HG02840 (cell line): ENCODE measurements at regions not wholly inside any gene's neighbourhood (a gene's known extent, or its start where the extent isn't known, plus 50 kb on each side); places are given as distances from the start of the nearest gene placed in this dataset.

Source experiments
- ATAC-seq: cut with Tn5 transposase; IDR thresholded peaks from one replicate; pipeline ENCODE4 v1.9.1; 2021; ENCODE audit warnings: mild to moderate bottlenecking, moderate library complexity, moderate number of reproducible peaks; ENCODE audit not compliant: unreplicated experiment, low FRiP score

GRCh38 chr18:67381608-67382150 lies 134.8 kb downstream of the DSEL start:
- no peak for ATAC-seq

DNA sequence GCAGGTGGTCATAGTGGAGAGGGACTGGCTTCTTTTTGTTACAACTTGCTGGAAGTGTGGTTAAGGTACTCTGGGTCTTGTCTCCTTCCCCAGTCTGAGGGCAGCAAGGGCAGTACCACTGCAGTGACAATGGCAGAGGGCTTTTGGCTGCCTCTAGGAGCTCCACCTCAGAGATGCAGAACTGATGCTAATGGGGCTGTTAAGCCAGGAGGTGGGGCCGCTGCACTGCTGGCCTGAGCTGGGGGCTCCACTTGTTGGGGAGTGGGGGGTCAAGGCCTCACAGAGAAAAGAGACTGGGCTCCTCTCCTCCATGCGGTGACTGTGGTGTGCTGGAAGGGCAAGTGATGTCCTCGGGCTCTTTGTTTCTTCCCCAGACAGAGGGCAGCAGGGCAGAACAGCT lies 135.7 kb downstream of the DSEL start:
- ATAC-seq: no peak

- no peak for ATAC-seq
Observed at GRCh38 chr18:67379981-67380380, 136.5 kb downstream of the DSEL start.

GRCh38 chr18:67376372-67376771 lies 140.1 kb downstream of the DSEL start:
- no peak for ATAC-seq

DNA sequence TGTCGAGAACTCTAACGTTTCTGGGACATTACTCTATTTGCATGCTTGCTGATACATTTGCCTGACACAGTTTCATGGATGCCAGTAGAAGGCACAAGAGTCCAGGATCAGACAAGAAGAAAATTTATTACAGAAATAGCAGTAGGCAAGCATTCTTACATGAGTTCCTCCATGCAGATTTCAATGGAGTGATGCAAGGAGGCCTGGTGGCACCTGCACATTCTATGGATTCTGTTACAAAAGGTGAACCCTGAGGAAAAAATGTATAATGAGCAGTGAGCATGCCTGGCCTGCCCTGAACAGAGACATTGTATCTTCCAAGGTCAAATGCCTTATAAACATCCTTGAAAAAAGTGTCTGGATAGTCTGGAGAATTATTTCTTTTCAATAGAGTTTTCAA lies 142.9 kb downstream of the DSEL start:
- ATAC-seq: no peak

- no peak for ATAC-seq
Observed at GRCh38 chr18:67367540-67367939, 149.0 kb downstream of the DSEL start.

DNA sequence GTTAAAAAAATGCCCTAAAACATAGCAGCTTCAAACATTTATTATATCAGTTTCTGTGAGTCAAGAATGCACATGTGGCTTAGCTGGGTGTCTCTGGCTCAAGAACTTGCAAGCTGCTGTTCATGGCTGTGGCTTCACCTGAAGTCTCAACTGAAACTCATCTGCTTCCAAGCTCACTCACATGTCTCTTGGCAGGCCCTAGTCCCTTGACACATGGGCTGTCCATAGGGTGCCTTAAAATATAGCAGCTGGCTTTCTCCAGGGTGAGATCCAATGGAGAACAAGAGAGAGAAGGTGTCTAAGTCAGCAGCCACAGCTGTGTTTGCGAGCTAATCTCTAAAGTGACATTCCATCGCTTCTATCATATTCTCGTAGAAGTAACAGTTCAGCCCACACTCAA lies 152.8 kb downstream of the DSEL start:
- no peak for ATAC-seq

- no peak for ATAC-seq
Observed at GRCh38 chr18:67362906-67363305, 153.6 kb downstream of the DSEL start.

DNA sequence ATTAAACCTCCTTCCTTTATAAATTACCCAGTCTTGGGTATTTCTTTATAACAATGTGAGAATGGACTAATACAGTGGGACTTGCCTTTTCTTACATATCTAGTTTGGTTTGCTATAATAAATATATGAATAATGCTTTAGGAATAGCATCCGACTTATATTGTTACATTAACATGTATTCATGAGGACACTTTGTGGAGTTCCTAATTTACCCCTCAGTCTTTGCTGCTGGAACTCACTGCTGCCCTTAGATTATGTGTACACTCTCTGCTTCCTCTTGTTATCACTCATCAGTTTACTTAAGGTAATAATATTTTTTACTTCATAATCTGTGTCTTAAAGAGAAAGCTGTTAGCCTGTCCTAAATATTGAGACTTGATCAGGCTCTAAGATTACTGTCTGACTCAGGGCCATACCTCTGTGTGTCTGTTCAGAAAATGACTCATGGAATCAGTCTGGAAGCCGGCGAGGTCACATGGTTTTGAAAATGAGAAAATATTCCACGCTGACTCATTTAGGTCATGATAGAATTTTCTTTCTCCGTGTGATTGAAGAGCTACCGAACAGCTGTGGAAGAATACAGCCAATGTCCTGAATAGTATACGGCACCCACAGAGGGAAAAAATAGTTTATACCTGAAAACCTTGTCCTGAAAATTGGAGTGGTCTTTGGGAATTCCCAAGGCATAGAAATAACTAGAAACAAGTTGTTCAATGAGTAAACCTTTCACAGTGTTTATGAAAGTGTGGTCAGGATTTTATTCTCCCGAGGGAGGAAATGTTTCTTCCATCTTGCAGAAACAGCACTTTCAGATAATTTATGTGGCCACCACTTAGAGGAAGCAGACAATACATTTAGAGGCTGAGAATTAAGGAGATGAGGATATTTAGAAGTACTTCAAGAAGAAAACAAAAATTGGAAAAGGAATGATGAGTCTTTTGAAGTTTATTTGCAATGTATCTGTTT lies 156.4 kb downstream of the DSEL start:
- ATAC-seq: peak; percentile 87

GRCh38 chr18:67358947-67359346 lies 157.6 kb downstream of the DSEL start:
- ATAC-seq: no peak

DNA sequence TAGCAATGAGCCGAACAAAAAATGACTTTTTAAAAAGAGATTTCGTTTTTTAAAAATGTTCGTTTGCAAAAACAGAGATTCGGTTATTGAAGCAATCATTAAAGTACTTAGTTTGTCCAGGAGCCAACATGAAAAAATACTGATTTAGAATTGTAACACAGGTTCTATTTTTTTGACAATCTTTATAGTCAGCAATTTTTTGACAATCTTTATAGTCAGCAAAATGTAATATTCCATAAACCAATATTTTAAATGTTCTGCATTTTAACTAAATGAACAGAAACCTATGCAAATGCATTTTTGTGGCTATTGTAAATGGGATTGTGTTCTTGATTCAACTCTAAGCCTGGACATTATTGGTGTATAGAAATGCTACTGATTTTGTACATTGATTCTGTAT lies 161.8 kb downstream of the DSEL start:
- no peak for ATAC-seq

GRCh38 chr18:67354091-67354490 lies 162.4 kb downstream of the DSEL start:
- ATAC-seq: no peak

GRCh38 chr18:67347438-67347837 lies 169.1 kb downstream of the DSEL start:
- no peak for ATAC-seq

GRCh38 chr18:67342159-67342558 lies 174.4 kb downstream of the DSEL start:
- no peak for ATAC-seq

- no peak for ATAC-seq
Observed at GRCh38 chr18:67337696-67338095, 178.8 kb downstream of the DSEL start.

DNA sequence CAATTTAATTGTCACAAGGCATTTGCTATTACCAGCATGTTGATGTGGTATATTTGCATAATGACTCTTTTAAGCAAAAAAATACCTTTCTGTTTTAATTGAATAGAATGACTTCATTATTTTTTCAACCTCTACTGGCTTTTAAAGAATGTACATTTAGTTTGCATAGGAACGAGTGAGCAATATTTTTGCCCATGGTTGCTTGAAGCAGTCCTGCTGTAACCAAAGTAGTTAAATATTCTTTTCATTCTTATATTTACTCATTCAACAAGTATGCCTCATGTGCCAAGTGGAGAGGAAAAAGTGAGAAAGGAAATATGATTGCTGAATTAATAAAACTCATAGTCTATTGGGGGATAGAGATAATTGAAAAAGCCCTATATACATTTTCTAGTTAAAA lies 184.7 kb downstream of the DSEL start:
- ATAC-seq: no peak

DNA sequence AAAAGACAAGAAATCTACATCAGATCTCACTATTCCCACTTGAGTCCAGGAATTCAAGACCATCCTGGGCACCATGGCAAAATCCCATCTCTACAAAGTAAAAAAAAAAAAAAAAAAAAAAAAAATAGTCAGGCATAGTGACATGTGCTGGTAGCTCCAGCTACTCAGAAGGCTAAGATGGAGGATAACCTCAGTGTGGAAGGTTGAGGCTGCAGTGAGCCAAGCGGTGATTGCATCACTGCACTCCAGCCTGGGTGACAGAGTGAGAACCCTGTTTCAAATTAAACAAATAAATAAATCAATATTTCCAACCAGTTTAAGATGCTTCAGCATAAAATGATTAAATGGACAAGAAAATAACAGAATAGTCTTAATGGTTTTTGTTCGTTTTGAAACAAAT lies 197.4 kb downstream of the DSEL start:
- no peak for ATAC-seq

- ATAC-seq: no peak
Observed at GRCh38 chr18:67318651-67319050, 197.9 kb downstream of the DSEL start.

DNA sequence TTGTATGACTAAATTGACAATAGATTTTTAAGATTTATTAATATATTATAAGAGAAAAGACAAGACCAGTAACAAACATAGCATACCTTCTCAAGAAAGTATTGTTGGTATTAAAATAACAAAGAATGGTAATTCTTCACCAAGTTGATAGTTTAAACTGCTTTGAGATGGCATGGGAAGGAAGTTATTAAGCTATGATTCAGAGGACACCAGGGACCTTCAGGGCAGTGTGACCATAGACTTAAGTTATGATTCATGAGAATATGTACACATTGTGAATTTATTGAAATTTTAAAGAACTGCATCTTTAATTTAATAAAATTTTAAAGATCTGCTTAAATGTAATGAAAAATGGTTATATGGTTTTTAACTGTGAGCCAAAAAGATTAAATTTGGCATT lies 205.7 kb downstream of the DSEL start:
- ATAC-seq: no peak

DNA sequence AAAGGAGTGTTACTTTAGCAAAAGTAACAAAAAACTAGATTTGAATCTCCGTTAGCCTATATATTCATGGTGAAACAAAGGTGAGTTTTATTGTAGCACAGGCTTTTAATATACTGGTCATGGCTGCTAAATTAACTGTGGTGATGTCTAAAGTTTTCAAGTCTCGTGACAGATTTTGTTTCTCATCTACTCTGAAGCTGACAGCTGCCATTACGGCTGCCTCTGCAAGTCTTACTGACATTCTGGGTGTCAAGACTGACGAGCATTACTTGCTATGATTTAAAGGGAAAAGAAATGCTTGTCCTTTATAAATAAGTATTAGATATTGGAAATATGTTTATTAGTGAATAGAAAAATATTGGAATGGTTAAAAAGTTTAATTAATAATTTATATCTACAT lies 207.7 kb downstream of the DSEL start:
- ATAC-seq: no peak

GRCh38 chr18:67305466-67305865 lies 211.1 kb downstream of the DSEL start:
- no peak for ATAC-seq

DNA sequence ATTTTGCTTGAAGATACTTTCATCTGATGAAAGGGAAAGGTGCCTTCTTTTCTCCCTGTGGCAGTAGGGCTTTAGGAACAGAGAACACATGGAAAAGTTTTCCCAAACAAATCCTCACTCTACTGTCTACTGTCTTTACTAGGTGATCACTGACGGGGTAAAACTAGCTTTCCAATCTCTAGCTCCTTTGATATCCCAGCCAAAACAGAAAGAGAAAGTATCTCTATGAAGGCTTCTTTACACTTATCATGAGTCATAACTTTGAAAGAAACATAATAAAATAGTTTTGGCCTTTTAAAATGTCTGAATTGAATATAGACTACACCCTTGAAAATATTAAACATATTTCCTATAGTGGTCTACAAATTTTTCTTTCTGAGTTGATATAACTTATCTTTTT lies 214.5 kb downstream of the DSEL start:
- ATAC-seq: no peak
